NCI-H187 (cell line): ENCODE measurements at regions not wholly inside any gene's neighbourhood (a gene's known extent, or its start where the extent isn't known, plus 50 kb on each side); places are given as distances from the start of the nearest gene placed in this dataset.

Source experiments
- DNase-seq, 2 experiments: peaks; one replicate each; lab custom pipeline; 2025; lab: John Stamatoyannopoulos, UW

GRCh38 chr4:99712530-99712929, 54.9 kb upstream of the C4orf54 start:
- no peak for DNase-seq

GRCh38 chr4:99712099-99712498, 54.5 kb upstream of the C4orf54 start:
- no peak for DNase-seq

- no peak for DNase-seq
These were observed 54.0 kb upstream of the C4orf54 start for GRCh38 chr4:99711657-99712056.

- DNase-seq = no peak
These were observed 53.2 kb upstream of the C4orf54 start for GRCh38 chr4:99710681-99711345.

- no peak for DNase-seq
These were observed 52.4 kb upstream of the C4orf54 start for GRCh38 chr4:99710020-99710419.

- DNase-seq = no peak
These were observed 50.9 kb upstream of the C4orf54 start for GRCh38 chr4:99708551-99708950.
